ENCODE measurements at regions not wholly inside any gene's neighbourhood (a gene's known extent, or its start where the extent isn't known, plus 50 kb on each side); places are given as distances from the start of the nearest gene placed in this dataset.
"Not testable (repeated sequence)": the region's sequence is repeated elsewhere in the genome, so short reads cannot be mapped to it uniquely, and the experiment has no call there.

DNA sequence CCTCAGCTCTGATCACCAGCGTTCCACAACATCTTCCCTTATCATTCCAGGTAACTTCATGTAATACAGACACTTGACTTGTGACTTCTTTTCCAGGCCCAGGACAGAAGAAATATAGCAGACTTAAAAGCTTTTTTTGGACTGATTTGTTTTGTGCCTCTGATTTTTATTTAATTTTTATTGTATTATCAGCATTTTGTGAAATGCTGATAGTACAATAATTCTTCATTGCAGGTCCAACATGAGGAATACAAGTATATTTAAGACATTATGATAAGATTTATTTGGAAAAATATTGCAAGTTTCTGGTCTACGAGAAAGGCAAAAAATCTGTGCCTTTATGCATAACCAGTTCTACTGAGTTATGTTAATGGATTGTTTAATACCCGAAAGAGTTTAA is 94.5 kb upstream of the THUMPD2 start:
- H3K4me3 ChIP-seq (ENCODE audit: low read depth, poor library complexity, severe bottlenecking) = no peak overlapping the region
- TF ChIP-seq POLR2A (IDR thresholded peaks at IDR 0.05) = no peak
- TF ChIP-seq, protein P1, sequence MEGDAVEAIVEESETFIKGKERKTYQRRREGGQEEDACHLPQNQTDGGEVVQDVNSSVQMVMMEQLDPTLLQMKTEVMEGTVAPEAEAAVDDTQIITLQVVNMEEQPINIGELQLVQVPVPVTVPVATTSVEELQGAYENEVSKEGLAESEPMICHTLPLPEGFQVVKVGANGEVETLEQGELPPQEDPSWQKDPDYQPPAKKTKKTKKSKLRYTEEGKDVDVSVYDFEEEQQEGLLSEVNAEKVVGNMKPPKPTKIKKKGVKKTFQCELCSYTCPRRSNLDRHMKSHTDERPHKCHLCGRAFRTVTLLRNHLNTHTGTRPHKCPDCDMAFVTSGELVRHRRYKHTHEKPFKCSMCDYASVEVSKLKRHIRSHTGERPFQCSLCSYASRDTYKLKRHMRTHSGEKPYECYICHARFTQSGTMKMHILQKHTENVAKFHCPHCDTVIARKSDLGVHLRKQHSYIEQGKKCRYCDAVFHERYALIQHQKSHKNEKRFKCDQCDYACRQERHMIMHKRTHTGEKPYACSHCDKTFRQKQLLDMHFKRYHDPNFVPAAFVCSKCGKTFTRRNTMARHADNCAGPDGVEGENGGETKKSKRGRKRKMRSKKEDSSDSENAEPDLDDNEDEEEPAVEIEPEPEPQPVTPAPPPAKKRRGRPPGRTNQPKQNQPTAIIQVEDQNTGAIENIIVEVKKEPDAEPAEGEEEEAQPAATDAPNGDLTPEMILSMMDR (IDR thresholded peaks at IDR 0.05) = no peak
- WGBS, 2 donors = 88 to 90% methylated on average over 3 of the region's 3 CpGs
- intact Hi-C loops (cut with DNase I; ENCODE audit: low total_unique reads) = no loop called here
- no peak for DNase-seq (ENCODE audit: low spot score in 2 of 2)

DNA sequence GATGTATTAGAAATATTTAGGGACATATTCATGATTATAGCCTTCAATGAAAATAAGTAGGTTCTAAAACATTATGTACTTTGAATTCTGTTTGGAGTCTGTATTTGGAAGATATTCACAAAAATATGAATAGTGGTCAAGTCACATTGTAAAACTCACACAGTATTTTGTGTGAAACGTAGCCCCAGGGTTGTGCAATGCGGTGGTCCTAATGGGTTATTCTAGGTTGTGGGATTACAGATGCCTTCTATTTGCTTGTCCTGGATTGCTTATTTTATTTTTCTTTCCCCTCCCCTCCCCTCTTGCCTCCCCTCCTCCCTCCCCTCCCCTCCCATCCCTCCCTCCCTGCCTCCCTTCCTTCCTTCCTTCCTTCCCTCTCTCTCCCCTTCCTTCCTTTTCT is 93.7 kb upstream of the THUMPD2 start:
- H3K4me3 ChIP-seq (ENCODE audit: low read depth, poor library complexity, severe bottlenecking) = no peak overlapping the region
- no peak for TF ChIP-seq POLR2A (IDR thresholded peaks at IDR 0.05)
- TF ChIP-seq, protein P1 (IDR thresholded peaks at IDR 0.05) = no peak
- no peak for DNase-seq (ENCODE audit: low spot score in 2 of 2)
- intact Hi-C loops (cut with DNase I; ENCODE audit: low total_unique reads) = no loop called here
- 87 to 90% methylated on average over 2 of the region's 2 CpGs for WGBS, 2 donors

DNA sequence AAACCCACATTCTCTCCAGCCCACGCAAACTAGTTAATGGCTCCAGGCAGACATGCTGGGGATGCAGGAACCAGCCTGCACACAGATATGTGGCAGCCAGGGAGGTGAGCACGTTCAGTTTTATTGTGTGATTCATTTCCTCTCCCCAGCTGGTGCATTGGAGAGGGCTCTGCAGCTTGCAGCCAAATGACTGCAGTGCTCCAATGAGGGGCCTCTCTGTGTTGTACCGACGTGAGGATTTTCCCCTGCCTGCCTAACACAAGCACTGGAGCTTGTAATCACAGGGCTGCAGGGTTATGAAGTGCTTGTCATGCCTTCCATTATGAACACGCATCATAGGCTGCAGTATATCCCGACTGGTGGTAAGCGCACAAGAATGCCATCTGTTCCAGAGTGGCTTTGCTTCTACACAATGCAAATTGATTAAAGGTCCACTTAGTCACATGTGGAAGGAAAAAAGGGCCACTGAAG is 92.3 kb upstream of the THUMPD2 start:
- peak in 1 of 2 donors; percentile 20 for DNase-seq (ENCODE audit: low spot score in 2 of 2)
- 25 to 31% methylated on average over 7 of the region's 7 CpGs for WGBS, 2 donors
- intact Hi-C loops (cut with DNase I; ENCODE audit: low total_unique reads) = no loop called here

DNA sequence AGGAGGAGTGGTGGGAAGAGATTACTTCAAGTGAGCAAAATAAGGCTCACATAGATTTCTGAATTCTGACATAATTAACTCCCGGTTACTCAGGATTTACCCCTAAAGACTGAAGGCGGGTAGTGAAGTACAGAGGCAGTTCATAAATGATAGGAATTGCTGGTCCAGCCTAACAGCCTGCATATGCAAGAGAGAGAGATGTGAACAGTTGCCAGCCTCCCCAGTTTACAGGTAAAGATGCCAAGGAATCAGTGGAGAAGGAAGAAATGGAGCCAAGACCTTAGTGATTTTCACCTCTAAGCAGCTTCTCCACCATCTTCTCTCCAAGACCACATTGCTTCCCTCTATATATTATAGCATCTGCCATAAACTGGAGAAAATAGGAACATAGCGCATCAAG is 91.8 kb upstream of the THUMPD2 start:
- TF ChIP-seq, protein P1 (IDR thresholded peaks at IDR 0.05) = no peak
- no peak for TF ChIP-seq POLR2A (IDR thresholded peaks at IDR 0.05)
- intact Hi-C loops (cut with DNase I; ENCODE audit: low total_unique reads) = no loop called here
- 32 to 47% methylated on average over 3 of the region's 3 CpGs for WGBS, 2 donors
- H3K4me3 ChIP-seq (ENCODE audit: low read depth, poor library complexity, severe bottlenecking) = no peak overlapping the region
- DNase-seq (ENCODE audit: low spot score in 2 of 2) = no peak

More for the DNA sequence above, 92.3 kb upstream of the THUMPD2 start:
- TF ChIP-seq POLR2A (IDR thresholded peaks at IDR 0.05) = no peak
- TF ChIP-seq, protein P1 (IDR thresholded peaks at IDR 0.05) = no peak
- no peak overlapping the region for H3K4me3 ChIP-seq (ENCODE audit: low read depth, poor library complexity, severe bottlenecking)

DNA sequence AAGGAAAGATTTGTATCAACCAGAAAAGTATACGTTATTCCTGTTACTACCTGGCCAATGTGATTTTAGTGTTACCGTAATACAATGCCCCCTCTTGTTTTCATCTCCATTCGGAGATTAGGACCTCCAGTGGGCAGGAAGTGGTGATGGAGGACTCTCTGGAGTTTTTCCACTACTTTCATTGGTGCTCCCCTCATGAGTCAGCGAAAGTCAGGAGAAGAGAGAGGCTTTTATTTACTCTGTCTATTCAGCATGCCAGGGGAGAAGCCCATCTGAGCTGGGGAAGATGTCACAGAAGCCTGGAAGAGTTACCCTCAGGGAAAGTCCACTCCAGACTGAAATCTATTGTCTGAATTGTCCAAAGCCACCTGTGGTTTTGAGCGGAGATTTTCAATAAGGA is 88.2 kb upstream of the THUMPD2 start:
- DNase-seq (ENCODE audit: low spot score in 2 of 2) = no peak
- no peak overlapping the region for H3K4me3 ChIP-seq (ENCODE audit: low read depth, poor library complexity, severe bottlenecking)
- 92 to 94% methylated on average over 5 of the region's 5 CpGs for WGBS, 2 donors
- TF ChIP-seq POLR2A (IDR thresholded peaks at IDR 0.05) = no peak
- TF ChIP-seq, protein P1 (IDR thresholded peaks at IDR 0.05) = no peak
- intact Hi-C loops (cut with DNase I; ENCODE audit: low total_unique reads) = no loop called here

DNA sequence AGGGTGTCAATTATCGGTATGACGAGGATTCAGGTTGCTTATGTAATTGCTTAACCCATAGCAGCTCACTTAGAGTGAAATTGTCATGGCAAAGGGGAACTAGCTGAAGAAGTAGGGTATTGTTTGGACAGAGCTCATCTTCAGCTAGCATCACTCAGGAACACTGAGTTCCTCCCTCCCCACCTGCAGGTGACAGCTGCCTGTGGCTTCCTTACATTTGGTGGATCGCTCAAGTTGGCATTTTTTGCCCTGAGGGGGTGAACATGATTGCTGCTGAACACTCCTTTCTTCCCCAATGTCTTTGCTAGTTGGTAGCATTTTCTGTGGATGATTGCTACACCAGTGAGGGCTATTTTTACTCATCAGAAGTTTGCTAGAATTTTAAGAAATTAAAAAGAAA is 86.7 kb upstream of the THUMPD2 start:
- intact Hi-C loops (cut with DNase I; ENCODE audit: low total_unique reads) = no loop called here
- TF ChIP-seq, protein P1 (IDR thresholded peaks at IDR 0.05) = no peak
- TF ChIP-seq POLR2A (IDR thresholded peaks at IDR 0.05) = no peak
- WGBS, 2 donors = 48 to 54% methylated on average over 3 of the region's 3 CpGs
- no peak overlapping the region for H3K4me3 ChIP-seq (ENCODE audit: low read depth, poor library complexity, severe bottlenecking)
- no peak for DNase-seq (ENCODE audit: low spot score in 2 of 2)

DNA sequence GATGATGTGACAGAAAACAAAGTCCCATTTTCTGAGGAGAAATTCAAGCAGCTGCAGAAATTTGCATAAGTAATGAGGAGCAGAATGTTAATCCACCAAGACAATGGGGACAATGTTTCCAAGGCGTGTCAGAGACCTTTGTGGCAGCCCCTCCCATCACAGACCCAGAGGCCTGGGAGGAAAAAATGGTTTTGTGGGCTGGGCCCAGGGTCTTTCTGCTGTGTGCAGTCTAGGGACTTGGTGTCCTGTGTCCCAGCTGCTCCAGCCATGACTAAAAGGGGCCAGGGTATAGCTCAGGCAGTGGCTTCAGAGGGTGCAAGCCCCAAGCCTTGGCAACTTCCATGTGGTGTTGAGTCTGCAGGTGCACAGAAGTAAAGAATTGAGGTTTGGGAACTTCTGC is 84.6 kb upstream of the THUMPD2 start:
- DNase-seq (ENCODE audit: low spot score in 2 of 2); intact Hi-C loops (cut with DNase I; ENCODE audit: low total_unique reads); H3K4me3 ChIP-seq (ENCODE audit: low read depth, poor library complexity, severe bottlenecking): not testable (repeated sequence)
- 91 to 100% methylated on average over 1 of the region's 1 CpG for WGBS, 2 donors
